H1 (cell line): ENCODE measurements at regions not wholly inside any gene's neighbourhood (a gene's known extent, or its start where the extent isn't known, plus 50 kb on each side); places are given as distances from the start of the nearest gene placed in this dataset.

Experiments used
- CTCF ChIA-PET: fragments of 300-600 bp; sonication (Branson Sonifier 250); formaldehyde crosslinking; loops from one replicate; lab custom pipeline; 2021; ENCODE audit not compliant: partially characterized antibody; lab: Charles Lee
- POLR2A ChIA-PET: fragments of 300-600 bp; sonication (Branson Sonifier 250); formaldehyde crosslinking; loops from one replicate; lab custom pipeline; 2021; ENCODE audit warnings: inconsistent platforms; ENCODE audit not compliant: partially characterized antibody; lab: Charles Lee
- DNase-seq, 2 experiments: peaks; one replicate each; pipeline versions ENCODE4 v3.0.0 to v3.0.0-alpha.2; 2010 to 2022; ENCODE audit warnings: low spot score in 2 of 2, low read depth in 1 of 2, mixed read lengths in 1 of 2
- FAIRE-seq: peaks from 2 replicates; lab custom pipeline; 2011; peaks lifted over from hg19 to GRCh38; lab: Jason Lieb, UNC
- H2AFZ ChIP-seq: 2 replicates; pipeline ENCODE4 v1.8.1; 2012; ENCODE audit warnings: low read length, inconsistent platforms
- H2AK5ac ChIP-seq: 2 replicates; pipeline ENCODE4 v1.6.1; 2013; ENCODE audit warnings: low read depth, low read length
- H2BK120ac ChIP-seq: replicated peaks from 2 replicates; pipeline ENCODE3; 2013; ENCODE audit warnings: low read depth, low read length, inconsistent platforms
- H2BK12ac ChIP-seq: 2 replicates; pipeline ENCODE4 v1.6.1; 2013; ENCODE audit warnings: low read depth, low read length
- H2BK15ac ChIP-seq: 2 replicates; pipeline ENCODE4 v1.6.1; 2013; ENCODE audit warnings: low read length
- H2BK20ac ChIP-seq: 2 replicates; pipeline ENCODE4 v1.6.1; 2013; ENCODE audit warnings: low read length
- H2BK5ac ChIP-seq: 2 replicates; pipeline ENCODE4 v1.6.1; 2013; ENCODE audit warnings: low read depth, low read length
- H3K14ac ChIP-seq: 2 replicates; pipeline ENCODE4 v1.6.1; 2013; ENCODE audit warnings: inconsistent platforms; ENCODE audit not compliant: insufficient read length
- H3K18ac ChIP-seq: 2 replicates; pipeline ENCODE4 v1.6.1; 2013; ENCODE audit warnings: low read length; ENCODE audit errors: extremely low read depth
- H3K23ac ChIP-seq: 2 replicates; pipeline ENCODE4 v1.6.1; 2013; ENCODE audit warnings: inconsistent platforms; ENCODE audit not compliant: insufficient read length
- H3K23me2 ChIP-seq: 2 replicates; pipeline ENCODE4 v1.6.1; 2013; ENCODE audit warnings: low read depth, low read length
- H3K27ac ChIP-seq: 2 replicates; pipeline ENCODE4 v1.6.1; 2011; ENCODE audit warnings: low read depth, low read length, inconsistent platforms
- H3K27me3 ChIP-seq, 4 experiments: replicated peaks in 1 of 4; 1 replicate in 1 of 4; 2 replicates in 3 of 4; pipeline versions ENCODE4 v1.6.1 to v1.8.1; 2011 to 2013; ENCODE audit warnings: low read length in 3 of 4, mild to moderate bottlenecking in 3 of 4, inconsistent platforms in 2 of 4, mixed read lengths in 2 of 4, moderate library complexity in 1 of 4; ENCODE audit not compliant: control insufficient read depth in 3 of 4, insufficient read depth in 3 of 4; ENCODE audit errors: extremely low read depth in 1 of 4
- H3K36me3 ChIP-seq, 4 experiments: 2 replicates each; pipeline versions ENCODE4 v1.6.1 to v1.8.1; 2011 to 2013; ENCODE audit warnings: mild to moderate bottlenecking in 4 of 4, low read length in 3 of 4, moderate library complexity in 2 of 4, control low read depth in 1 of 4, inconsistent platforms in 1 of 4; ENCODE audit not compliant: insufficient read depth in 4 of 4, control insufficient read depth in 2 of 4
- H3K4ac ChIP-seq: replicated peaks from 2 replicates; pipeline ENCODE3; 2013; ENCODE audit warnings: low read length, low read depth, mixed read lengths, inconsistent platforms; ENCODE audit not compliant: insufficient read length
- H3K4me1 ChIP-seq, 4 experiments: replicated peaks in 1 of 4; 1 replicate in 1 of 4; 2 replicates in 3 of 4; pipeline versions ENCODE4 v1.6.1 to v1.8.1; 2011 to 2013; ENCODE audit warnings: low read length in 3 of 4, inconsistent platforms in 2 of 4, mixed read lengths in 1 of 4; ENCODE audit not compliant: insufficient read depth in 4 of 4, control insufficient read depth in 3 of 4
- H3K4me2 ChIP-seq, 2 experiments: 2 replicates each; pipeline versions ENCODE4 v1.6.1 to v1.8.1; 2011 to 2013; ENCODE audit warnings: low read depth in 2 of 2, low read length in 2 of 2, control low read depth in 1 of 2, inconsistent platforms in 1 of 2, mild to moderate bottlenecking in 1 of 2; ENCODE audit not compliant: insufficient read depth in 1 of 2
- H3K4me3 ChIP-seq, 4 experiments: fragments of 200-600, 300-600 bp in 1 of 4; sonication (generic), shearing (Covaris generic), sonication (Bioruptor Twin) in 1 of 4; 2 replicates each; pipeline versions ENCODE4 v1.5.1 to v1.8.1; 2011 to 2016; ENCODE audit warnings: low read length in 4 of 4, low read depth in 3 of 4, control low read depth in 2 of 4, inconsistent platforms in 2 of 4, mild to moderate bottlenecking in 2 of 4, mixed read lengths in 1 of 4, moderate library complexity in 1 of 4; ENCODE audit not compliant: insufficient read depth in 2 of 4; ENCODE audit errors: extremely low read depth in 1 of 4
- H3K56ac ChIP-seq: replicated peaks from 2 replicates; pipeline ENCODE3; 2013; ENCODE audit warnings: low read depth, mild to moderate bottlenecking, mixed read lengths, low read length, inconsistent platforms; ENCODE audit not compliant: insufficient read length
- H3K79me1 ChIP-seq: 2 replicates; pipeline ENCODE4 v1.6.1; 2013; ENCODE audit warnings: low read depth, low read length, control low read depth
- H3K79me2 ChIP-seq, 2 experiments: 2 replicates each; pipeline versions ENCODE4 v1.6.1 to v1.8.1; 2012 to 2013; ENCODE audit warnings: low read length in 2 of 2, mild to moderate bottlenecking in 2 of 2, inconsistent platforms in 1 of 2; ENCODE audit not compliant: insufficient read depth in 2 of 2, control insufficient read depth in 1 of 2
- H3K9ac ChIP-seq, 4 experiments: replicated peaks in 1 of 4; 1 replicate in 1 of 4; 2 replicates in 3 of 4; pipeline versions ENCODE4 v1.6.1 to v1.8.1; 2011 to 2013; ENCODE audit warnings: low read depth in 3 of 4, low read length in 3 of 4, control low read depth in 2 of 4, mild to moderate bottlenecking in 2 of 4, moderate library complexity in 2 of 4, inconsistent platforms in 1 of 4; ENCODE audit errors: extremely low read depth in 1 of 4
- H3K9me3 ChIP-seq, 2 experiments: 2 replicates each; pipeline versions ENCODE4 v1.6.1 to v1.8.1; 2012 to 2013; ENCODE audit warnings: mild to moderate bottlenecking in 2 of 2, moderate library complexity in 2 of 2, control low read depth in 1 of 2, inconsistent platforms in 1 of 2, low read depth in 1 of 2, low read length in 1 of 2, mixed read lengths in 1 of 2; ENCODE audit not compliant: insufficient read depth in 2 of 2
- H4K20me1 ChIP-seq, 2 experiments: replicated peaks in 1 of 2; 2 replicates each; pipeline versions ENCODE3 to v1.8.1; 2011 to 2013; ENCODE audit warnings: inconsistent platforms in 2 of 2, low read length in 2 of 2, mild to moderate bottlenecking in 1 of 2; ENCODE audit not compliant: insufficient read depth in 2 of 2, control insufficient read depth in 1 of 2
- H4K5ac ChIP-seq: 2 replicates; pipeline ENCODE4 v1.6.1; 2013; ENCODE audit warnings: low read length, low read depth, mixed read lengths, inconsistent platforms; ENCODE audit not compliant: insufficient read length
- H4K8ac ChIP-seq: 2 replicates; pipeline ENCODE4 v1.8.0; 2013; ENCODE audit warnings: mild to moderate bottlenecking, moderate library complexity, low read length, inconsistent platforms; ENCODE audit not compliant: insufficient read depth; ENCODE audit errors: extremely low read depth
- H4K91ac ChIP-seq: replicated peaks from 2 replicates; pipeline ENCODE3; 2013; ENCODE audit warnings: low read length, mixed read lengths, inconsistent platforms; ENCODE audit not compliant: insufficient read length
- CEBPB ChIP-seq: IDR thresholded peaks from 2 replicates; pipeline ENCODE4 v1.6.1; 2012; ENCODE audit warnings: low read depth, low read length
- RAD21 ChIP-seq, 2 experiments: IDR thresholded peaks in 1 of 2; conservative IDR thresholded peaks in 1 of 2; 2 replicates each; pipeline ENCODE4 v1.6.1; 2011; ENCODE audit warnings: low read depth in 2 of 2, low read length in 2 of 2, improper control_type of control experiment in 1 of 2, inconsistent platforms in 1 of 2, mild to moderate bottlenecking in 1 of 2, moderate library complexity in 1 of 2
- RBBP5 ChIP-seq: IDR thresholded peaks from 2 replicates; pipeline ENCODE4 v1.7.1; 2012; ENCODE audit warnings: low read depth, mild to moderate bottlenecking, inconsistent platforms, low read length, moderate library complexity, borderline replicate concordance
- WGBS, 2 experiments: shearing (Covaris generic) in 1 of 2; methylation state at CpG; one replicate each; pipeline versions ENCODE4 v1.1.6 to v1.1.7; 2013 to 2015; ENCODE audit warnings: low lambda C conversion rate in 2 of 2, mixed read lengths in 2 of 2, inconsistent platforms in 1 of 2, low coverage in 1 of 2, missing lambda C conversion rate in 1 of 2; ENCODE audit not compliant: insufficient replicate concordance in 2 of 2, insufficient coverage in 1 of 2, insufficient read length in 1 of 2; ENCODE audit errors: extremely low coverage in 1 of 2, missing lambda C conversion rate in 1 of 2; 5-methylcytosine and 5-hydroxymethylcytosine counted together
- TF ChIP-seq, protein P1 (sequence below): IDR thresholded peaks from 2 replicates; pipeline ENCODE4 v1.6.1; 2011; ENCODE audit warnings: low read length, improper control_type of control experiment

DNA sequence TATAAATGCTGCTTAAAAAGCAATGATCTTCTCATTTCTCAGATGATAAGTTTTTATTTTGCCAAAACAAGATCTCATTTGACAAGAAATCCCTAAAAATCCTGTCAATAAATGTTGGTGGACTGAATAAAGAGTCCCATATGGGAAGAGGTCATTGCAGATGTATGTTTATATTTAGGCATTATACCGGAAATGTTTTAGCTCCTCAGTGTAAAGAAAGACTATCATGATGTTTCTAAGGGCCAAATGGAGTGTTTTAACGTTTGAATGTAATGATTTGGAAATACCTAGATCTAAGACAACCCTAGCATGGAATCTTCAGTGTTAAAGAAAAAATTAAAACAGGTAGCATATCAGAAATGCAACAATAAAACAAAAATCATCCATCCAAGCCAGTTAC lies 457.8 kb upstream of the NFE2L3 start:
- no peak overlapping the region for H3K9ac ChIP-seq
- ChIA-PET POLR2A (no interaction called here), CTCF (interaction anchor here (1.5 kb wide), 1 partner anchor 27 kb away, joined by 4 read pairs; no protein-coding TSS in a partner anchor)
- no peak overlapping the region for H2BK5ac ChIP-seq
- FAIRE-seq (no peak), DNase-seq (no peak)
- no peaks in the 10 kb centered on the region for H3K79me1 ChIP-seq
- no peak overlapping the region for H3K27ac ChIP-seq
- no peak overlapping the region for H4K8ac ChIP-seq
- no peak overlapping the region for H3K23ac ChIP-seq
- no peak overlapping the region for H2BK120ac ChIP-seq
- H3K14ac ChIP-seq = no peak overlapping the region
- H3K36me3 ChIP-seq = no peaks in the 10 kb centered on the region
- no peak overlapping the region for H3K56ac ChIP-seq
- H2AK5ac ChIP-seq = no peak overlapping the region
- H4K91ac ChIP-seq = no peak overlapping the region
- no peaks in the 10 kb centered on the region for H3K79me2 ChIP-seq
- peak overlapping the region in 1 of 4 experiments; percentile 13; a peak in 1 of 8 replicates for H3K4me3 ChIP-seq
- no peak overlapping the region; the same call in 1 of the 2 replicates for H3K18ac ChIP-seq
- H3K4ac ChIP-seq = no peak overlapping the region
- H3K23me2 ChIP-seq = no peaks in the 10 kb centered on the region
- H2BK15ac ChIP-seq = no peak overlapping the region
- no peak overlapping the region for H2BK12ac ChIP-seq
- no peaks in the 10 kb centered on the region for H4K20me1 ChIP-seq
- no peak overlapping the region for H2AFZ ChIP-seq
- H3K4me2 ChIP-seq = peak overlapping the region in 1 of 2 experiments; percentile 45; a peak in 1 of 4 replicates
- no peak overlapping the region for H2BK20ac ChIP-seq
- no peak overlapping the region for H4K5ac ChIP-seq
- peaks cover 0 to 9% (median 3%) of the 10 kb centered on the region in 4 experiments; a peak in 4 of 7 replicates for H3K4me1 ChIP-seq
- H3K27me3 ChIP-seq = no peaks in the 10 kb centered on the region
- 54% methylated on average over 2 of the region's 2 CpGs; no CpG with 5 or more reads in 1 of the 2 experiments for WGBS, 2 experiments
- no peaks in the 10 kb centered on the region for H3K9me3 ChIP-seq
- TF ChIP-seq RBBP5 (no peak), CEBPB (no peak), RAD21 (IDR thresholded peaks at IDR 0.05 in 1 of 2, conservative IDR thresholded peaks at IDR 0.05 in 1 of 2; ENCODE audit: low read depth in 2 of 2, low read length in 2 of 2) (no peak)
- TF ChIP-seq, protein P1, sequence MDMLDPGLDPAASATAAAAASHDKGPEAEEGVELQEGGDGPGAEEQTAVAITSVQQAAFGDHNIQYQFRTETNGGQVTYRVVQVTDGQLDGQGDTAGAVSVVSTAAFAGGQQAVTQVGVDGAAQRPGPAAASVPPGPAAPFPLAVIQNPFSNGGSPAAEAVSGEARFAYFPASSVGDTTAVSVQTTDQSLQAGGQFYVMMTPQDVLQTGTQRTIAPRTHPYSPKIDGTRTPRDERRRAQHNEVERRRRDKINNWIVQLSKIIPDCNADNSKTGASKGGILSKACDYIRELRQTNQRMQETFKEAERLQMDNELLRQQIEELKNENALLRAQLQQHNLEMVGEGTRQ = no peak
